IMR-90 (cell line): ENCODE measurements at regions not wholly inside any gene's neighbourhood (a gene's known extent, or its start where the extent isn't known, plus 50 kb on each side); places are given as distances from the start of the nearest gene placed in this dataset.

Experiments
- ATAC-seq: fragments of 200-7000 bp; cut with Tn5 transposase; 2 replicates; pipeline ENCODE4 v1.9.1; 2020; ENCODE audit warnings: low read depth, mild to moderate bottlenecking, moderate library complexity
- BruUV-seq: library from RNA; stranded (reverse); fragments of 400-500 nt; replicated peaks from 2 replicates; lab custom pipeline; 2021; lab: Mats Ljungman, UMichigan
- CTCF ChIA-PET: fragments of 300-600 bp; formaldehyde crosslinking; extraction: SDS; loops from one replicate; lab custom pipeline; 2021; ENCODE audit warnings: antibody characterized with exemption; lab: Yijun Ruan, JAX
- POLR2A ChIA-PET: fragments of 300-600 bp; sonication (Branson Sonifier 250); formaldehyde crosslinking; loops from one replicate; lab custom pipeline; 2022; ENCODE audit warnings: antibody characterized with exemption; ENCODE audit not compliant: unreplicated experiment; lab: Charles Lee
- DNase-seq: peaks from one replicate; pipeline ENCODE4 v3.0.0; 2013
- H2AFZ ChIP-seq: replicated peaks from 2 replicates; pipeline ENCODE3; 2013; ENCODE audit warnings: low read length, mild to moderate bottlenecking; ENCODE audit not compliant: poor library complexity
- H2AK5ac ChIP-seq: 2 replicates; pipeline ENCODE4 v1.6.1; 2013; ENCODE audit warnings: low read depth, low read length, inconsistent platforms
- H2AK9ac ChIP-seq: replicated peaks from 2 replicates; pipeline ENCODE3; 2013; ENCODE audit warnings: mild to moderate bottlenecking, low read depth, low read length, moderate library complexity; ENCODE audit not compliant: poor library complexity
- H2BK120ac ChIP-seq: 2 replicates; pipeline ENCODE4 v1.6.1; 2013; ENCODE audit warnings: low read depth, low read length, inconsistent platforms
- H2BK15ac ChIP-seq: 3 replicates; pipeline ENCODE4 v1.6.1; 2013; ENCODE audit warnings: low read depth, low read length, inconsistent platforms
- H2BK20ac ChIP-seq: 2 replicates; pipeline ENCODE4 v1.6.1; 2013; ENCODE audit warnings: low read depth, mild to moderate bottlenecking, inconsistent platforms, low read length, moderate library complexity
- H2BK5ac ChIP-seq: 2 replicates; pipeline ENCODE4 v1.6.1; 2013; ENCODE audit warnings: mild to moderate bottlenecking, low read depth, low read length, inconsistent platforms; ENCODE audit not compliant: poor library complexity, severe bottlenecking
- H3K14ac ChIP-seq: replicated peaks from 2 replicates; pipeline ENCODE4 v1.6.1; 2013; ENCODE audit warnings: low read depth, low read length, inconsistent platforms
- H3K18ac ChIP-seq: 2 replicates; pipeline ENCODE4 v1.6.1; 2013; ENCODE audit warnings: low read depth, low read length, control low read depth
- H3K23ac ChIP-seq: 2 replicates; pipeline ENCODE4 v1.6.1; 2013; ENCODE audit warnings: low read depth, low read length, inconsistent platforms
- H3K27ac ChIP-seq: 2 replicates; pipeline ENCODE4 v1.5.1; 2013; ENCODE audit warnings: mild to moderate bottlenecking, control low read depth, low read length; ENCODE audit not compliant: insufficient read depth
- H3K27me3 ChIP-seq: 2 replicates; pipeline ENCODE4 v1.6.1; 2013; ENCODE audit warnings: low read length; ENCODE audit not compliant: control insufficient read depth, insufficient read depth
- H3K36me3 ChIP-seq: 2 replicates; pipeline ENCODE4 v1.6.1; 2013; ENCODE audit warnings: low read length, mixed read lengths; ENCODE audit not compliant: control insufficient read depth, insufficient read depth
- H3K4ac ChIP-seq: 2 replicates; pipeline ENCODE4 v1.6.1; 2013; ENCODE audit warnings: low read depth, low read length, inconsistent platforms
- H3K4me1 ChIP-seq: 2 replicates; pipeline ENCODE4 v1.6.1; 2013; ENCODE audit warnings: low read length, mixed read lengths; ENCODE audit not compliant: control insufficient read depth, insufficient read depth
- H3K4me2 ChIP-seq: 2 replicates; pipeline ENCODE4 v1.6.1; 2013; ENCODE audit warnings: low read depth, mild to moderate bottlenecking, control low read depth, low read length, moderate library complexity
- H3K4me3 ChIP-seq: 2 replicates; pipeline ENCODE4 v1.5.1; 2013; ENCODE audit warnings: low read depth, mild to moderate bottlenecking, control low read depth, low read length, moderate library complexity; ENCODE audit not compliant: insufficient read depth
- H3K56ac ChIP-seq: 2 replicates; pipeline ENCODE4 v1.6.1; 2013; ENCODE audit warnings: low read length, inconsistent platforms; ENCODE audit not compliant: insufficient read depth; ENCODE audit errors: extremely low read depth
- H3K79me1 ChIP-seq, 2 experiments: 2 replicates each; pipeline ENCODE4 v1.6.1; 2013; ENCODE audit warnings: low read length in 2 of 2, inconsistent platforms in 1 of 2, low read depth in 1 of 2
- H3K9ac ChIP-seq: 2 replicates; pipeline ENCODE4 v1.6.1; 2013; ENCODE audit warnings: low read depth, low read length, control low read depth
- H3K9me1 ChIP-seq: 2 replicates; pipeline ENCODE4 v1.6.1; 2013; ENCODE audit warnings: low read length, inconsistent platforms; ENCODE audit not compliant: insufficient read depth
- H3K9me3 ChIP-seq: 2 replicates; pipeline ENCODE4 v1.6.1; 2013; ENCODE audit warnings: low read length; ENCODE audit not compliant: control insufficient read depth, insufficient read depth
- H4K20me1 ChIP-seq: 2 replicates; pipeline ENCODE4 v1.6.1; 2013; ENCODE audit warnings: low read length, inconsistent platforms; ENCODE audit not compliant: insufficient read depth
- H4K5ac ChIP-seq: 2 replicates; pipeline ENCODE4 v1.6.1; 2013; ENCODE audit warnings: mild to moderate bottlenecking, low read depth, low read length, control low read depth
- H4K8ac ChIP-seq, 2 experiments: 2 replicates each; pipeline ENCODE4 v1.6.1; 2013; ENCODE audit warnings: low read depth in 2 of 2, low read length in 2 of 2, control low read depth in 1 of 2, inconsistent platforms in 1 of 2
- H4K91ac ChIP-seq: 2 replicates; pipeline ENCODE4 v1.6.1; 2013; ENCODE audit warnings: low read depth, low read length, inconsistent platforms; ENCODE audit not compliant: insufficient read depth
- BHLHE40 ChIP-seq: fragments of 150-350 bp; IDR thresholded peaks from 2 replicates; pipeline ENCODE4 v1.6.1; 2016; ENCODE audit warnings: mild to moderate bottlenecking, low read depth, low read length
- CEBPB ChIP-seq: IDR thresholded peaks from 2 replicates; pipeline ENCODE4 v1.6.1; 2012; ENCODE audit warnings: low read depth, low read length, improper control_type of control experiment
- CHD1 ChIP-seq: IDR thresholded peaks from 2 replicates; pipeline ENCODE4 v1.6.1; 2012; ENCODE audit warnings: low read depth, low read length, improper control_type of control experiment
- CTCF ChIP-seq: conservative IDR thresholded peaks from 2 replicates; pipeline ENCODE4 v1.5.1; 2012; ENCODE audit warnings: mild to moderate bottlenecking, low read depth, low read length, improper control_type of control experiment
- ELK1 ChIP-seq: fragments of 150-350 bp; IDR thresholded peaks from 2 replicates; pipeline ENCODE4 v1.6.1; 2016; ENCODE audit warnings: low read depth, mild to moderate bottlenecking, low read length, moderate library complexity, borderline replicate concordance
- FOS ChIP-seq: fragments of 150-350 bp; IDR thresholded peaks from 2 replicates; pipeline ENCODE4 v1.6.1; 2016; ENCODE audit warnings: low read depth, low read length
- MAFK ChIP-seq: IDR thresholded peaks from 2 replicates; pipeline ENCODE4 v1.6.1; 2012; ENCODE audit warnings: low read depth, low read length, improper control_type of control experiment
- MAZ ChIP-seq: IDR thresholded peaks from 2 replicates; pipeline ENCODE4 v1.6.1; 2012; ENCODE audit warnings: low read depth, mild to moderate bottlenecking, low read length, improper control_type of control experiment, moderate library complexity, borderline replicate concordance
- MXI1 ChIP-seq: IDR thresholded peaks from 2 replicates; pipeline ENCODE4 v1.6.1; 2012; ENCODE audit warnings: low read depth, mild to moderate bottlenecking, low read length, moderate library complexity, borderline replicate concordance
- NFE2L2 ChIP-seq: fragments of 150-350 bp; IDR thresholded peaks from 2 replicates; pipeline ENCODE4 v1.6.1; 2016; ENCODE audit warnings: low read depth, mild to moderate bottlenecking, low read length
- POLR2A ChIP-seq: IDR thresholded peaks from 2 replicates; pipeline ENCODE4 v1.6.1; 2012; ENCODE audit warnings: mild to moderate bottlenecking, low read depth, low read length
- RAD21 ChIP-seq: IDR thresholded peaks from 2 replicates; pipeline ENCODE4 v1.6.1; 2012; ENCODE audit warnings: low read length, improper control_type of control experiment
- RCOR1 ChIP-seq: IDR thresholded peaks from 2 replicates; pipeline ENCODE4 v1.6.1; 2012; ENCODE audit warnings: mild to moderate bottlenecking, low read length, improper control_type of control experiment; ENCODE audit not compliant: insufficient replicate concordance
- RFX5 ChIP-seq: IDR thresholded peaks from 2 replicates; pipeline ENCODE4 v1.8.0; 2012; ENCODE audit warnings: low read depth, mild to moderate bottlenecking, low read length, moderate library complexity
- SMC3 ChIP-seq: fragments of 150-350 bp; IDR thresholded peaks from 2 replicates; pipeline ENCODE4 v1.6.1; 2016; ENCODE audit warnings: low read depth, mild to moderate bottlenecking, antibody characterized with exemption, low read length, moderate library complexity
- USF2 ChIP-seq: fragments of 150-350 bp; IDR thresholded peaks from 2 replicates; pipeline ENCODE4 v1.6.1; 2017; ENCODE audit warnings: mild to moderate bottlenecking, antibody characterized with exemption, low read length, low read depth
- WGBS, 2 experiments: methylation state at CpG; one replicate each; pipeline versions ENCODE4 v1.1.5 to v1.1.7; 2013; ENCODE audit warnings: missing lambda C conversion rate in 2 of 2; ENCODE audit not compliant: insufficient read length in 1 of 2; ENCODE audit errors: extremely low coverage in 2 of 2; 5-methylcytosine and 5-hydroxymethylcytosine counted together
- dilution Hi-C: fragments of 300-500 bp; cut with HindIII; formaldehyde crosslinking; loops from one replicate; pipeline ENCODE4 v1.14.3; 2018; ENCODE audit warnings: low sequenced_read_pairs; ENCODE audit not compliant: unreplicated experiment
- in situ Hi-C: fragments of 300-500 bp; cut with MboI; formaldehyde crosslinking; loops from 3 replicates; pipeline ENCODE4 v1.14.3; 2019; ENCODE audit warnings: low sequenced_read_pairs, inconsistent platforms, mixed read lengths
- intact Hi-C: fragments of 100-400 bp; cut with micrococcal nuclease; formaldehyde crosslinking; loops from 2 replicates; pipeline ENCODE4 v1.10.0; 2022

GRCh38 chr1:229073251-229073650, 197.7 kb upstream of the RAB4A start:
- dilution Hi-C loops = no loop called here
- intact Hi-C loops = no loop called here
- in situ Hi-C loops = no loop called here
- no peaks in the 10 kb centered on the region for H3K9me1 ChIP-seq
- H2BK20ac ChIP-seq = no peak overlapping the region
- no peaks in the 10 kb centered on the region for H4K20me1 ChIP-seq
- no peaks in the 10 kb centered on the region for H3K79me1 ChIP-seq
- no peak overlapping the region for H3K14ac ChIP-seq
- H3K18ac ChIP-seq = no peak overlapping the region
- no peak for ATAC-seq
- H4K5ac ChIP-seq = no peak overlapping the region
- H2BK5ac ChIP-seq = no peak overlapping the region
- ChIA-PET CTCF (no interaction called here), POLR2A (interaction anchor here (0.6 kb wide), 1 partner anchor 1694 kb away, joined by 3 read pairs; no protein-coding TSS in a partner anchor)
- TF ChIP-seq CHD1 (no peak), MAFK (no peak), FOS (no peak), BHLHE40 (no peak), SMC3 (no peak), CTCF (no peak), RFX5 (no peak), CEBPB (no peak), RAD21 (no peak), USF2 (no peak), MXI1 (no peak), MAZ (no peak), NFE2L2 (no peak), ELK1 (no peak), POLR2A (no peak), RCOR1 (no peak)
- DNase-seq = no peak
- no peak overlapping the region for H3K9ac ChIP-seq
- H3K27ac ChIP-seq = no peak overlapping the region
- BruUV-seq = no TSS peak
- no peak overlapping the region for H2AK5ac ChIP-seq
- H3K4me2 ChIP-seq = no peak overlapping the region
- H2AK9ac ChIP-seq = no peak overlapping the region
- no peak overlapping the region for H3K56ac ChIP-seq
- no peak overlapping the region for H4K8ac ChIP-seq
- no peak overlapping the region for H2AFZ ChIP-seq
- no peak overlapping the region for H3K23ac ChIP-seq
- H3K4me1 ChIP-seq = no peaks in the 10 kb centered on the region; the same call in 1 of the 2 replicates
- peaks cover 9% of the 10 kb centered on the region; the same call in 1 of the 2 replicates for H3K27me3 ChIP-seq
- H3K36me3 ChIP-seq = no peaks in the 10 kb centered on the region
- no peak overlapping the region for H4K91ac ChIP-seq
- H2BK120ac ChIP-seq = no peak overlapping the region
- H3K4ac ChIP-seq = no peak overlapping the region
- H2BK15ac ChIP-seq = no peak overlapping the region
- H3K9me3 ChIP-seq = no peaks in the 10 kb centered on the region
- WGBS, 2 experiments = no CpG with 5 or more reads among the region's 6 CpGs
- no peak overlapping the region for H3K4me3 ChIP-seq
